ENCODE measurements at regions not wholly inside any gene's neighbourhood (a gene's known extent, or its start where the extent isn't known, plus 50 kb on each side); places are given as distances from the start of the nearest gene placed in this dataset.

DNA sequence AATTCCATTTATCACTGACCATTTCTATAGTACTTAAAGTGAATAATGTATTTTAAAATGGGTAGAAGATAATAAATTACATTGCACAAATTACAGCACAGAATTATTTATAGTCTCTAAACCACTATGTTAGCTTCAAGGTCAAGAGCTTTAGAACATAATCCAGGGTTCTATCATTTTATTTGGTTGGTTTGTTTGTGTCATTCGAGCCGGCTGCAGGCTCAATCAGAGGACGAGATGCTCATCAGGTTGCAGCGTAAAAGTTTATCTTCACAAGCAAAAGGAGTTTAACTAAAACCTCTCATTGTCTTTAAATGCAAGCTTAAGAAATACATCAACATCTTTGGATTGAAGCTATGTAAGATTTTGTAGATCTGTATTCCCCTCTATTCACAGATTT lies 523.8 kb downstream of the EFNA5 start:
- DNase-seq (ENCODE audit: low spot score): no peak

DNA sequence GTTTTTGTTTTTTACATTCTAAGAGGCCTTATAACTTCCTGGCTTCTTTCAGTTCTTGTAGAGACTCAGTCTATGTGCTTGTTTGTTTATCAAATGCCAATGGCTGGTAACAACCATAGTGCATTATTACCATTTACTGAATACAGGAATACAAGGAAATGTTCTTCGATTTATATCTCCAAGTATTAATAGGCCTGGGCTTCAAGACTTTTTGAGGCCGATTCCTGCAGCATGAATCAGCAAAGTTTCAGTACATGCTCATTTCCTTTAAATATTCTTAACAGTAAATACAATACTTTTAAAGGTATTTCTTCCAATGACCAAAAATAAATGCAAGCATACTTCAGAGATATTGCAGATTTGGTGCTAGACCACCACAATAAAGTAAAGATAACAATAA lies 535.3 kb downstream of the EFNA5 start:
- DNase-seq (ENCODE audit: low spot score): no peak

DNA sequence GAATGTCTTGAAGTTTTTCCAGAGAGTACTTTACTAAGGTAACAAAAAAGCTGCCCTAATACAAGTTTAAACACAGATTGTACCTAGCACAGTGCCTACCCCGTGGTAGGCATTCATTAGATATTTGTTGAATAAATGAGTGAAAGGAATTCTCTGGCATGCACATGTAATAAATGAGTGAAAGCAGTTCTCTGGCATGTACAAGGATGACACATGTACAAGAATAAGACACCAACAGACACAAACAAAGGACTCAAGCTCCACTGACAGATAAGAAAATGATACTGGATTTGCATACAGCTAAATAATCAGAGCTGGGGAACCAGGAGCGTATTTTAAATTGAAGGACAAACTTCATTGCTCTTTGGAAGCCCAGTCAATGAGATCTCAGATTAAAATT lies 535.8 kb downstream of the EFNA5 start:
- no peak for DNase-seq (ENCODE audit: low spot score)

DNA sequence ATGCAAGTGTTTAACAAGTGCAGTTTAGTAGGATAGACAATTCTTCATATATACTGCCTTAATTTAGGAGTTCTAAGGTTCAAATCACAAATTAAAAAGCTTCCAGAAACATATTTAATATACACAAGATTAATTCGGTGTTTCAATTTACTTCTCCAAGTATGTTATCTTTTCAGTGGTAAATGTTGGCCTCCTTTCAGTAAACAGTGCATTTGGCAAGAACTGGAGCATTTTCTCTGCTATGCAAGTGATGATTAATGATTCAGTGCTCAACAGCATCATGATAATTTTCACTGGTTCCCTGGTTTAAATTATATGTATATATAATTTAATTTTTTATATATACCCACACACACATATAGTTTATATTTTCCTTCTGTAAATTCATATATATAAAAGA lies 541.7 kb downstream of the EFNA5 start:
- DNase-seq (ENCODE audit: low spot score): no peak

DNA sequence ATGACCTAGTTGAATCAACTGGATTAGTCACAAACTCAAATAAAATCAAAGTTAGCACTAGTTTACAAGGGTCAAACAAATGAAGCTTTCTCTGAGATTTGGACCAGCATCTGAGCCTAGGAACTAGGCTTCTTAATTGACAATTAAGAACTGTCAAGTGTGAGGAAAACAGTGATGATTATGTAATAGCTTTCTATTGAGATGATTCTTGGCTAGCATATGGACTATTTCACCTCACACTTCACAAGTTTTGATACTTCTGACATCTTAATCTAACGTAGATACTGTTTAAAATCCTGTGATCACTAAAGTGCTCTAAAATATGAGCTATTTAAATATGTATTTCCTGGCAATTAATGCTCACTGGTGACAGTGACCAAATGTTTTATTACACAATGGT lies 542.9 kb downstream of the EFNA5 start:
- DNase-seq (ENCODE audit: low spot score): no peak

DNA sequence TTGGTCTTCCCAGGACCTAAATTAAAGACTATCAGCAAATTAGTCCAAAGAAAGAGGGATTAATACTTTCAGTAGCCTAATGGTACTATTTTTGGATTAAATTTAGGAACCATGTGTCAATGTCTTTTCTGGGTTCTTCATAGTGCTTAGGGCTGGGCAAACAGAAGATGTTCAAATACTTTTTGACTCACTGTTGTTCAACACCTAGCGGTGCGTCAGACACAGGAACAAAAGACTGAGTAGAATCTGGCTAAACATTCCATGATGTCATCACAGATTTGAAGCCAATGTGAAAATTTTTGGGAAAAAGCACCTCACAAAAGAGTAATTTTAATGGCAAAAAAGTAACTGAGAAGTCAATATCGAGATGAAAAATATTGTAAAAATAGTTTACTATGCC lies 544.4 kb downstream of the EFNA5 start:
- no peak for DNase-seq (ENCODE audit: low spot score)

DNA sequence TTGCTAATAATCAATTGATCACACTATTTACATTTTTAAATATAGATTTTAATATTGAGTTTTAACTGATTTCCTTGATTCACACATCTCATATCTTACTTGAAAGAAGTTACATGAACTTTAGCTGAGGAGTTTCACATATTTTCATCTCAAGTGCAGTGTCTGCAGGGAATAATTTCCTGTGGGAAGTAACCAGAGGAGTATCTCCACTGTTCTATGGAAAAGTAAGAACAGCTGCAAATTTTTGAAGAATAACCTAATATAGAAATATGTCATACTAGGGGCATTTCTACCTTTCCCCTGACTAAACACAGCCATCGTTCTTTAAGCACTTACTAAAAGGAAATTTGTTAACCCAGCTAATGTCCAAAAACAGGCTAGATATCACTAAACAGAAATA lies 546.4 kb downstream of the EFNA5 start:
- no peak for DNase-seq (ENCODE audit: low spot score)

DNA sequence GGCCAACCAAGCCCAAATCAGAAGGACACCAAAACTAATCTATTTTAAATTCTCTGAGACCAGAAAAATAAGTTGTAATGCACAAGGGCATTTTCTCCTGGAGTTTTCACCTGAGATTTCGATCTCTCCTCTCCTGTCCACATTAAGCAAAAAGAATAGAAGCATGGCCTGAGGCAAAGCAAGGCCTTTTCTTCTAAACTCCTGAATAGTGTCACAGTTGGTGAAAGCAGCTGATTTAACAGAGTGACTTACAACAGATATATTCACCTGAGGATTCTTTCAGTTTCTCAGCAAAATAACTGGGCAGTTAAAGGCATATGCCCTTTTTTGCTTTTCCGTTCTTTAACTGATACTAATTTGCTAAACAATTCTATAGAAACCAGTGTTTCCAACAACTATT lies 547.7 kb downstream of the EFNA5 start:
- no peak for DNase-seq (ENCODE audit: low spot score)

DNA sequence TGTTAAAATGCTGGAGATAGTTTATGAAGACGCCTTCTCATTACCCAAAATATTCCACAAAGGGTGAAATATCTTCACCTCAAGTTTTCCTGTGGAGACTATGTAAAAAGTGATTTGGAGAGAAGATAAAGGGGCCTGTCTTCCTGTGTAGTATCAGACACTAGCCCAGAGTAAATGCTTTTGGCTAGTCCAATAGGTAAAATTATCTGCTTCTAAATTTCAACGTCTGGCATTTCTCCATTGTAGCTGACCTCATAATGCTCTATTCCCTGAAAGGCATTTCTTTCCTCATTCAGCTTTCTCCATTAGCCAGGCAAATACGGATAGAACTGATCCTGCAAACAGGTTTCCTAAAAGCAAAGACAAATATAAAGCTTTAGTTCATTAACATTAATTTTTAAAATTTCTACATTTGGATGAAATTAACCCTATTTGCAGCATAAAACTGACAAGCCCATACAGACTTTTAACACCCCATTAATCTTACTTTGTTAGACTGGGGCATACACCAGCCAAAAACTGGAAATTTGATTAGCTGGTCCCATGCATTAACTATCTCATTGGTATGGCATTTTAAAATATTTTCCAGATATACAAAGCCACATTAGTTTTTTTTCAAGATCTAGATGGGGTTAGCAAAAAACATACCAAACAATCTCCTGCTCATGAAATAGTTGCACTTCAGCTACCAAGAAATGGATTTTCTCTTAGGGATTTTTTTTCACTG lies 548.8 kb downstream of the EFNA5 start:
- DNase-seq (ENCODE audit: low spot score): no peak

DNA sequence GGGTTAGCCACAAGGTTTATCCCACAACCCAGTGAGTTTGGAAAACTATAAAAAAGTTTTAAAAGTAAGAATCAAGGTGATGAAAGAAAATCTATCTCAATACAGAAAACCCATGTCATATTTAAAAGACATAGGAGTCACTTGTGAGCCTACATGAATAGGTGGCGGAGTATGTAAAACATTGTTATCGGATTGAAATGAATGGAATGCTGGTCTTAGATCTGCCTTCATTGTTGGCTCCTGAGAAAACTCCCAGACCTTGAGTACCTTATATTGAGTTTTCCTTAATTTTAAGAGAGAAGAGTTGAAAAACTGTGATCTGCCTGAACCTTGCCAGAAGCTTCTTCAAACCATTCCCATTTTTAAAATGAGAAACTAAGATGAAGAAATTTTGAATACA lies 551.1 kb downstream of the EFNA5 start:
- no peak for DNase-seq (ENCODE audit: low spot score)

DNA sequence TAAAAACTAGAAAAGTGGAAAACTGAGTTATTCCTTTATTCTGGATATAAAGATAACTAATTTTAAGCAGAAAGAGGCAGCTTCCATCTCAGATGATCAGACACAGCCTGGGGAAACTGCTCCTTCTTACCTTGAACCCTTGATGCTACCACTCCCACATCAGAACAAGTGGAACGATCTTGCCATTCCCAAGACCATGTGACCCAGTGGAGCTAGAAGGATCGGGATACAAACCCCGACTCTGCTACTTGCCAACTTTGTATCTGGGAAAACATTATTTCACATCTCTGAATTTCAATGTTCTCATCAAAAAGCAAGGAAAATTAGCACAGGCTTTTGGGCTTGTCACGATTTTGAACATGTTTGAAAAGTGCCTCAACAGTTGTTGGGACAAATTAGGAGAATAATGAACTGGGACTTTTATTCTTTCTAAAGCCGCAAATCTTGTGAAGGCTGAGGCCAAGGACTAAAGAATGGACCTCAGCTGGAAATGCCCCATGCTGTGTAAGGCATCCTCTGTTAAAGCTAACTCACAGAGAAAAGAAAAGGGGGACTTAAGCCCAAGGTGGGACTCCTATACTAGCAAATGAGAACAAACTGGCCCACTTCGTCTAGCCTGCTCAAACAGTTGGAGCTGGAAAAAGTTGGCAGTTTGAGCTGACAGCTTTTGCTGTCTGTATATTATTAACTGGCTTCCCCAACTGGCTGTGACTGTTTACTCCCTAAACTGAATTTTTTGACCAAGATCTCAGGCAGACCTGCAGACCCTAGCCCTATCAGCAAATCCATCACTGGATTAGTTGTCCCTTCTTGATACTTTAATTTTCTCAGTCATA lies 552.3 kb downstream of the EFNA5 start:
- DNase-seq (ENCODE audit: low spot score): no peak

DNA sequence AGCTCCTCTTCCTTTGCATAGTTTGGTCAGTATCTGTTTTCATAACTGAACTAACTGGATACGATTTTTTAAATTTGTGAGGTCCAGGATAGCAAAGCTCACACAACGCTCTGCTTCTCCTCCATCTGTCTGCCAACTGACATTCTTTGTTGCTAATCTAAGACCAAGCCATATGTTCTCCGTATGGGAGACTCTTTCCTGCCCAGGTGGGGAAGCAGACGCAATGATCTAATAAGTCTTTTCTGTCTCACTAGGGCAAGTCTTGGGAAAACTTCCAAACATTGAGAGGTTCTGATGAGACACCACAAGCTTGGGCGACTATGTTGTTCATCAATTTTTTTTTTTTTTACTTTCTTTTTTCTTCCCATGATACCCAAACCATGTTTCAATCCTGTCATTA lies 558.5 kb downstream of the EFNA5 start:
- no peak for DNase-seq (ENCODE audit: low spot score)

DNA sequence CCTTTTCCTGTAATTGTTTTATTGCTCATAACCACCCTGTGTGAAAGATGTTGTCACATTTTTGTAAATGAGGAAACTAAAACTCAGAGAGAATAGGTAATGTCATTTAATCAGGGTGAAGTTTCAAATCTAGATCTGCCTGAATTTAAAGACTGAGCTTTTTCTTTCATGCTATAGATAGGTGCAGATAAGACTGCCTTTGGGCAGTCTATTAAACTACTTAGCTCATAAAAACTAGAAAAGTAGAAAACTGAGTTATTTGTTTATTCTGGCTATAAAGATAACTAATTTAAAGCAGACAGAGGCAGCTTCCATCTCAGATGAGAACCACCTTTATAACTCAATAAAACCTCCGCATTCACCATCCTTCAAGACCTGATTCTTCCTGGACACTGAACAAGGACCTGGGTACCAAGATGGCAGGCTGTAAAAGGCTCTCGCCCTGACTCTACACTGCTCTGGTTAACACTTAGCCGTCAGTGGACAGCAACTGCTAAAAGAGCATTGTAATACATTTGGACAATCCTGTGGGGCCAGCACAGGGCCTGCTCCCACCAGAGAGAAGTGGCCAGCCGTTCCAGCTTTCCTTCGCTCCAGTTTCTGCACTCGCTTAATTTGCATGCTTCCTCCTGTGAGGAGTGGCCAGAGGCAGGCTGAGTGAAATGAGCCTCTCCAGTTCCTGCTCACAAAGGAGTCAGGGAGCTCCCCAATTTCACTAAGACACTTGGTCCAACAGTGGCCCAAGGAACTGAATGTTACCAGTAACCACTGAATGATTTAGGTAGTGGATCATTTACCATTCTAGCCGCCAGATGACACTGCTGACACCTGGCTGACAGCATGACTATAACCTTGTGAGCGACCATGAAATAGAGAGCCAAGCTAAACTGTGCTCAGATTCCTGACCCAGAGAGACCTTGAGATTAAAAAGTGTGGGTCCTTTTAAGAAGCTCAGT lies 566.4 kb downstream of the EFNA5 start:
- peak; percentile 23 for DNase-seq (ENCODE audit: low spot score)

DNA sequence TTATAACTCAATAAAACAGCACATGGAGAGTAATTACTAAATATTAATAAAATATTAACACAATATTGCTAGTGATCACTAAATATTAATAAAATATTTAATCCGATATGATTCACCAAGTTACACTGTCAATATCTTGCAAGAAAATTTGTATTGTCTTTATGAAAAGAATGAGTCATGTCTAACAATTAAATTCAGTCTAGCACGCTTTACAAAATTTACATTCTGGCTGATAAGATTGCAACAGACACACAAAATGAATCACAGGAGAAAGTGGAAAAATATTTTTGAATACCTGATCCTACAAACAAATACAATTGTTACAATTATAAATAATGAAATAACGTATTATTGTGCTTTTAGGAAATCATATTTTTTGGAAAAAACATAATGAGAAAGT lies 567.2 kb downstream of the EFNA5 start:
- no peak for DNase-seq (ENCODE audit: low spot score)

DNA sequence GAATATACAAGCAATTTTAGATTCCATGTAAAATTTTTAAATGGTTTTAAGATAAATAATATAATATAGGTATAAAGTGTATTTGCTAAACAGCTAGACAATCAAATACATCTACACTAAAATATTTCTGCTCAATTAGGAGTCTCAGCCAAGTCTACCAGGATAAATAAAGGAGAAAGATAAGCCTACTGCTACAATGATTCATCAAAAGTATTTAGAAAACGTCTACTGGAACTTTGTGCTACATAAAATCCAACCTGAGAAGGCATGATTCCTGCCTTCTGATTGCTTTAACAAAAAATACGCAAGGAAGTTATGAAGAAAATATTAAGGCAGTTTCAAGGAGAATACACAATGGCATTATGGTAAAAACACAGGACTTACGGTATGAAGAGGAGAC lies 570.6 kb downstream of the EFNA5 start:
- no peak for DNase-seq (ENCODE audit: low spot score)

DNA sequence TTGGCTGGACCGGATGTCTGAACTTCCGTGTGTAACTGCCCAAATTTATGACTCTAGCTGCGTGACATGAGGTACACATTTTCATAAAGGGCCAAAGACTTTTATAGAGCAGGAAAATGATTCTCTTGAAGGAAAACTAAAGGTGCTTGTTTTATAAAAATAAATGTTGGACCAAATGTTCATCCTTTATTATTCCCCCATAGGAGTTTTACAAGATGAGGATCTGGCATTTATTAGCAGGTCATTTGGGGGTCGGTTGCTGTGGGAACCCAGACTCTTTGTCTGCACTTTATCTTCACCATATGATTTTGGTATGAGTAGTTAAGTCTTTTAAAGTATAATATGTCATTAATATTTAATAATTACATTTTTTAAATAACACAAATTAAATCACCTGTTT lies 571.2 kb downstream of the EFNA5 start:
- no peak for DNase-seq (ENCODE audit: low spot score)

DNA sequence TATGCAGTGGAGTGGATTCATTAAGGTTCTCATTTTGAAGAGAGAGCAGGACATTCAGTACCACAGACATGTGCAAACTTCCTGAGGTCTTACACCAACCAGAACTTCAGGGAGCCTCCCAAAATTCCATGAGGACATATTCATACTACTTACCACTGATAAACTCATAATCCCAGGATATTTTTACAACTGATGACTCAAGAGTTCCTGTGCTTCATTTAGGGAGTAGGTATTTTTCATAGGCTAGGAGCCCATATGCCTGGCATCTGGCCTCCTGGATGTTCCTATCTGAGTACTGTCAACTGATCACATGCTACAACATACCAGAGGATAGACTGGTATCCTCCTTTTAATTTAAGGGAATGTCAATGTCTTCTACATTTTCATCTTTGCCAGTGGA lies 578.0 kb downstream of the EFNA5 start:
- DNase-seq (ENCODE audit: low spot score): no peak

DNA sequence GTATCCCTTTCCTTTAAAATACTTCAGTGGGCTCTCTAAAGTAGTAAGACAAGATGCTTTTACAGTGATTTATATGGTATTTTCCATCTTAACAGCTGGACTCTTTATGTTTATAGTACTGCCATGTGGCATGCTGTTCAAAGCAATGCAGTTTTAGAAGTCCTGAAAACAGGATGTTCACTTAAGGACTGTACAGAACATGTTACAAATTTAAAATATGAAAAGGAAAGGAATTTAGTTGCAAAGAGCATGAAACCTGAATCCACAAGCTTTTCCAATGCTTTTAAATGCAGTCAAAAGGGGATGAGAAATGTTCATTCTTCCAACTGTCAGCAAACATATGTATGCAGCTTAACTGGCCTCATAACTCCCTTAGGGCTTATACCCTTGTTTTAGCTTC lies 580.2 kb downstream of the EFNA5 start:
- DNase-seq (ENCODE audit: low spot score): no peak

DNA sequence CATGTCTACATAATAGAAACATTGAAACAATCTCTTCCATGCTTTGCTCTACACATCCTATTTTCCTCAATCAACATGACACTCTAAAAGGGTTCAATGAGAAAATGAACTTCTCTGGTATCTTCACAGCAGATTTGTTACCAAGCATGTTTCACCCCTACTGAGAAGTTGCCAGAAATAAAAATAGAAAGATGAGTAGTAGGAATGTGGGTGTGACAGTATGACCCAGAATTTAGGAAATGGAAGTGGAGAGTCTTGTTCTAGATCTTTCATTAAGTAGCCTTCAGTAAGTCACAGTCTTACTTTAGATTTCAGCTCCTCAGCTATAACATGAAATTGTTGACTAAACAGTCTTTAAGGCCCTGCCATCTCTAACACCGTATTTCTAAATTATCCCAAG lies 581.8 kb downstream of the EFNA5 start:
- no peak for DNase-seq (ENCODE audit: low spot score)

DNA sequence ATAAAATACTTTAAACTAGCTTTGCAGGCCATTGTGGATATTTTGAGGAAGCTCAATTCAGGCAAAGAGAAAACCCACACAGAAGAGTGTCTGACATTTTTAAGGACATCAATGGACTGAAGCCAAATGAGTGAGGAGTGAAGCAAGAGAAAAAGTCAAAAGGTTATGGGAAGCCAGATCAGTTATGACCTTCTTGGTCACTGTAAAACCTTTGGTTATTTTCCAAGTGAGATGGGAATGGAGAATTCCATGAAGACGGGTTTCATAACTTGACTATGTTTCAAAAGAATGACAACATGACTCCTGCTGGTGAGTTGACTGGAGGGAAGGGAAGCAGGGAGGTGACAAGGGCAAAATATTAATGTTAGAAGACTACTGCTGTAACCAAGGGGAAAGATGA lies 585.2 kb downstream of the EFNA5 start:
- no peak for DNase-seq (ENCODE audit: low spot score)

DNA sequence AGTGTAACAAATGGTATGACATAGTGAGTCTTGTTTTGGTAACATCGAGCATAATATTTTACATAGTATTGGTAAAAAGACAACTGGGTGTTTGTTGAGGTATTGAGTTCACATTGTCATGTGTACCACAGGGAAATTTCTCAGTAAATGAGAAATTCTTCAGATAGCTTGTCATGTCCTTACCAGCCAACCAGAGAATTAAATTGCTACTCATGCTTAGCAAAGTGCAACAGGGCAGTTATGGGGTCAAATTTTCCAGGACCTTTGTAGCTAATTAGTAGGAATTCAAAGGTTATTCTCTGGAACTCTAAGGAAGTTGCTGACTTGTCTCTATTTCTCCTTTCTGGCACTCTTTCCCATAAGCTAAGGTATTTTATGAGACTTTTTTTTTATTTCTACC lies 595.7 kb downstream of the EFNA5 start:
- DNase-seq (ENCODE audit: low spot score): no peak

DNA sequence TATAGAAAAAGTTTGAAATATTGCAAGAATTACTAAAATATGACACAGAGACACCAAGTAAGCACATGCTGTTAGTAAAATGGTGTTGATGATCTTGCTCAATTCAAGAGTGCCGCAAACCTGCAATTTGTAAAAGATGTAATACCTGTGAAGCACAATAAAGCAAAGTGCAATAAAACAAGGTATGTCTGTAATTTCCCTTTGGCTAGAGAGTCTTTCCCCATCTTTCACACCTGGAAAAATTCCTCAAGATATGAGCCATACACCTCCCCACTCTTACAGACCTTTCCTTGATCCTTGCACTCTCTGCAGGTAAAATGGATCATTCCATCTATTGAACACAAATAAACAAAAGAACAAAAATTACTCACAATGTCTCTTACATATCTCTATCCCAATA lies 597.8 kb downstream of the EFNA5 start:
- no peak for DNase-seq (ENCODE audit: low spot score)

Measured in mucosa of gallbladder (tissue), 1 donor.